Stimulated activated CD4-positive, alpha-beta T cell treated with anti-CD3 and anti-CD28 coated beads, TNF-alpha, amount 100 ng/mL, for 1 hour (primary cell): ENCODE measurements at regions not wholly inside any gene's neighbourhood (a gene's known extent, or its start where the extent isn't known, plus 50 kb on each side); places are given as distances from the start of the nearest gene placed in this dataset.

ENCODE experiments used
- DNase-seq, 3 donors: peaks; one replicate each; pipeline ENCODE4 v3.0.0-alpha.2; 2020; ENCODE audit warnings: low read depth in 3 of 3, low spot score in 1 of 3

DNA sequence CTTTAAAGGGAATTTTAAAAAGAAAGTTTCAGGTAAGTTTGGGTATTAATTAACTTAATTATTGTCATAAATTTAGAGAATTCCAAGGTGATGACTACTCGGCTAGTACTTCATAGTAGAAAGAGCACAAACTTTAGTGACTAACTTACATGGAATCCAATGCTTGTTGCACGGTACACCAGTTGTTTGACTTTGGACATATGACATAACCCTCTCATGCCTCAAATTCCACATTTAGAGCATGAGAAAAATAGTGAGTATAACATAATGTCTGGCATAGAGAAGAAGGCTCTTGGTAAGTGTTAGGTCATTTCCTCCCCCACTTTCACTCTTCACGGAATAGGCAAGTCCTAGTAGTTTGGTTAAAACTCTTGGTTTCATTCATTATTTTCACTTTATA lies 1249.4 kb upstream of the SLC10A2 start:
- no peak for DNase-seq

DNA sequence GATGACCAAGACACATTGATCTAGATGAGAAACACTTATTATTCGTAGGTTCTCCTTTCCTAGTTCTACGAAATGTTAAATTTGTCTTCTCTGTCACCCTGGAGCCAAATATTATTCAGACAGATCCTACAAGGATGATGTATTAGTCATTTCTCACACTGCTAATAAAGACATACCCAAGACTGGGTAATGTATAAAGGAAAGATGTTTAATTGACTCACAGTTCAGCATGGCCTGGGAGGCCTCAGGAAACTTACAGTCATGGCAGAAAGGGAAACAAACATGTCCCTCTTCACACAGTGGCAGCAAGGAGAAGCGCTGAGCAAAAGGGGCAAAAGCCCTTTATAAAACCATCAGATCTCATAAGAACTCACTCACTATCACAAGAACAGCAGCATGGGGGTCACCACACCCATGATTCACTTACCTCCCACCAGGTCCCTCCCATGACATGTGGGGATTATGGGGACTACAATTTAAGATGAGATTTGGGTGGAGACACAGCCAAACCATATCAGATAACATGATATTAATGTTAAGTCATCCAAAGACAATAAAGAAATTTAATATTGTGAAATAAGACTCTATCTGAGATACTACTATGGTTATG lies 1248.8 kb upstream of the SLC10A2 start:
- DNase-seq: no peak

DNA sequence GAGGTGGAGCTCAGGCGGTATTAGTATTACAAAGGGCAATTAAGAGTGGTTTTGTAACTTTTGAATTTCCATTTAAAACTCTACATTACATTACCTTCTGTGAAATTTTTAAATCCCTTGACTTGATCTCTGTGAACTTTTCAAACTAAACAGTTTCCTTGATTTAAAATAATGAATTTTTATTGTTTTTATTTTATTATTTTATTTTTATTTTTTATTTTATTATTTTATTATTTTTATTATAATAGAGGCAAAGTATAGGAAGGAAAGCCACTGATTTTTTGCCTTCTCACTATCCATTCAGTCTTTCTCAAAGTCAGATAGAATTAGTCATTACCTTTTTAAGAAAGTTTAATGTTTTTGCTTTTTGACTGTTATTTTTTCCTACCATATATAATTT lies 1248.1 kb upstream of the SLC10A2 start:
- DNase-seq: no peak

DNA sequence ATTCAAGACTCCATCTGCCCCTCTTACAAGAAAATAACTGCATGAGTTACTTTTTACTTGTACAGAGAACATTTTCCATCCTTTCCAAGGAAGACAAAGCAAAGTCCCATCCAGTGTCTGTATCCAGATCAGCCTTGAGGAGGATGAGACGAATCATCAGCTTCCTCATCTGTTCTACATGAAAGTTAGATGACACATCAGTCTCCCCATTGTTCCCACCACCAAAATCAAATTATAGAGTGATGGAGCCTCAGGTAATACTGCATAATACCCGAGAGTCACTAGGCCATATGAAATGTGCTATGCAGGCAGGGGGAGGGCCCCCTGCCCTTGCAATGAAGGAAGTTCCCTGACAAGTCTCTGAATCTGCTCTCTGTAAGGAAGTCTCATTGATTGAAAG lies 1244.6 kb upstream of the SLC10A2 start:
- DNase-seq: no peak

DNA sequence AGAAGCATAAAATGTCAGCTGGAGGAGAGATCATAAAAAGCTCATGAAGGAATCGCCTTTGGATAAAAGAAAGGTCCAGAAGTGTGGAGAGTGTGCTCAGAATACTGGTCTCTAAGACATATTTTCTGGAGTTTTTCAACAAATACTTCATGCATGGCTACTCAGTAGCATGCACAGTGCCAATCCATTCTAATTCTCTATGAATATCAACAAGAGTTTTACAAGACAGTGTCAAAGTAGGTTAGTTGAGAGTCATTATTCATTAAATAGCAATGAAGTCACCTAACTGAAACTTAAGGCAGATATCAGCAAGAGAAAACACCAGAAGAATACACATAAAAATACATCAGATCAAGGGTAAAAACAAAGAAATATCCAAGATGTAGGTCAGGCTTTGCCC lies 1243.2 kb upstream of the SLC10A2 start:
- DNase-seq: no peak

DNA sequence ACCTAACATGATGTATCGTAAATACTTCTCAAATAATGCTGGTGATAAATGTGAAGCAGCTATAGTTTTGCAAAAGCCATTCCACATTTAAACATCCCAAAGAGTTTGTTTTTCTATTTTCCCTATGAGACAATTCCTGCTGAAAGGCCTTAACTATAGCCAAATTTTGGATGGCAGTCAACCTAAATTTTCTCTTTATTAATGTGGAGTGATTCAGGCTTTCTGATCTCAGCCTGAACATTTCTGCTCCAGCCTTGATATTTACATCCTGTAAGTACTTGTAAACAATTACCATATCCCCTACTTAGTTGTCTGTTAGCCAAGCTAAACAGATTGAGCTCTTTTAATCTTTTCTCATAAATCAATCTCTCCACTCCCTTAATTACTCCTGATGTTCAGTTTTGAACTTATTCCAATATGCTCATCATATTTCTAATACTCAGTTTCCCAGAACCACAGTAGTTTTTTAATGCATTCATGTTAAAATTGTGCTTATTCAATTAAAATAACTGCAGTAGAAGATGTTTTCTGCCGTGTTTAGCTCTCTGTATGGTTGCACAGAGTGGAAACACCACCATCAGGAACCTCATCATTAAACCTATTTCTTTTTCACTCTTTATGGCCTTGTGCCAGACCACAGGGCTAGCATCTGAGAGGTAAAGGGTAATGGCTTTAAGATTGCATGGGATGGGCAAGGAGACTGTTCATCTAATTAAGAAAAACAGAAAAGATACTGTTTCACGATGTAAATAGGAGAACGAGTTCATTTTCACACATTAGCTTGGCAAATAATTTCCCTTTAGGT lies 1235.2 kb upstream of the SLC10A2 start:
- no peak for DNase-seq

DNA sequence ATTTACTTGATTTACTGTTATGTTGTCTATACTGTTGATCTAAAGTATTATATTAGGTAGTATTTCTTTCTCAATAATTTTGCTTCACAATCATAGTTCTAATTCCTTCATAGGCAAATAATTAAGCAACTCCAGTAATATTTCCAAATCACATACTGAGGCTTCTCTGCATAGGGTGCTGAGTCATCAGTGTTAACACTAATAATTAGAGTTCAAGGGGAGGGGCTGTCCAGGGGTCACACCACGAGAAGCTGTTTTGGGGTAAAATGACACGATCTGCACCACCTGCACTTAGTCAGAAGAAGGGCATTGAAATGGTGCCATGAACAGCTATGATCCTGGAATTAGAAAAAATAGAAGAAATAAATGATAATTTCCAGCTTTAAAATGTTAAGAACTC lies 1230.9 kb upstream of the SLC10A2 start:
- no peak for DNase-seq

DNA sequence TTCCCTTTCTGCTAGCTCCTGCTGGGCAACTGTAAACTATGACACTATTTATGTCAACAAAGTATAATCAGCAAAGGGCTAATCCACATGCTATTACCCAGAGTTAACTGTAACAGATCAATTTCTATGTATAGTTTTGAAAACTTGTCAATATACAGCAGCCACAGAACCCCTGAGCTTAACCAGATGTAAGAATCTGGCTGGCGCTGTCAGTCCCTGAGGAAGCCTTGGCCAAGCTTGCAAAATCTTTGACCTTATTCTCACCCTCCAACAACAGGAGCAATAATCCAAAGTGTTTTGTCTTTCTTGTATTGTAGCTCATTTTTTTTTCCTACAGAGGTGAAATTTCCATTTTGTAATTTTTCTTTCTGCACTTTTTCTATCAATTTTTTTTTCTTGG lies 1230.1 kb upstream of the SLC10A2 start:
- DNase-seq: no peak

DNA sequence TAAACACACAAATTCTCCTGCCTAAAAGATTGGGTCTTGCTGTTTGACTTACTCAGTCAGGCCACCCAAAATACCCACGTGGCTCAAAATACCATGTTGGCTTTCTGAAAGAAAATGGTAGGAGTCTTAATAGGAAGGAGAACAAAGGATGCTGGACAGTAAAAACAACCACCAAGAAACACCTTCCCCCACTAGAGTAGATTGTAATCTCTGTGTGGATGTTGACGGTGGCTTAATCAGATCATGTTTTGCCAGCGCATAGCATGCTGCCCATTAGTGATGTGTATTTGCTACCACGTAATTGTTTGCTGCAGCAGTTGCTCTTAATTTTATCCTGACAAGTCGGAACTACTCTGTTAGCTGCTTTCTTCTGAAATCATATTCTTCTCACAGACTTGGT lies 1229.3 kb upstream of the SLC10A2 start:
- no peak for DNase-seq

DNA sequence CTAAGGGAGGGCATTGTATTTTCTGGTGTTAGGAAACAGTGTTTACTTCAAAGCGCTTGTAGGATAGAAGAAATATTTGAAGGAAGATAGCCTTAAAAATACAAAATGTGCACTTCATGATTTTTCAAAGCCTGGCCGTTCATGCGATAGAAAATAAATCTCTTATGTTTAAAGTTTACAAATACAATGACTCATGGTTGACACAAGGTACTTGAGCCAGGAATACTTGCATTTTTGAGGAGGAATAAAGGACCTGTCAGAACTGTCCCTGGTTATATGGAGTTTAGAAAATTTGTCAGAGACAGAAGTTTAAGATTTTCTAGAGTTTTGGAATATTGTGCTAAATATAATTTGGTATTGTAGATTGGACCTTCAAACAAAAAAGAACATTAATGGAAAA lies 1223.2 kb upstream of the SLC10A2 start:
- DNase-seq: no peak

DNA sequence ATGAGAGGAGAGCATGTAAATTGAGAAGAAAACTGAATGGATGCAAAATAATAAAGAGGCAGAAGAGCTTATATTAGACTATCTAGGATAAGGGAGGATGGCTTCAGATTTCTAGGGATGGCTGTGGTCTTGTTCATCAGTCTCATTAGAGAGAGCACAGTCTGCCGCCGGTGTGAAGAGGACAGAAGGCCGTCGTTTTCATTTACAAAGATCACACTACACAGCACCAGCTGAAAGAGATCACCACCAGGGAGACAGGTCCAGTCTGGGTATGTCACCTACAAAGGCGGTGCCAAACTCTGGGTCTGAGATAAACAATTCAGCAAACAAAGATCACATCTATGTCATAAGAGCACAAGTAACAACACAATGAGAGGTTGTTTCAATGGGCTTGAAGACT lies 1222.3 kb upstream of the SLC10A2 start:
- no peak for DNase-seq

DNA sequence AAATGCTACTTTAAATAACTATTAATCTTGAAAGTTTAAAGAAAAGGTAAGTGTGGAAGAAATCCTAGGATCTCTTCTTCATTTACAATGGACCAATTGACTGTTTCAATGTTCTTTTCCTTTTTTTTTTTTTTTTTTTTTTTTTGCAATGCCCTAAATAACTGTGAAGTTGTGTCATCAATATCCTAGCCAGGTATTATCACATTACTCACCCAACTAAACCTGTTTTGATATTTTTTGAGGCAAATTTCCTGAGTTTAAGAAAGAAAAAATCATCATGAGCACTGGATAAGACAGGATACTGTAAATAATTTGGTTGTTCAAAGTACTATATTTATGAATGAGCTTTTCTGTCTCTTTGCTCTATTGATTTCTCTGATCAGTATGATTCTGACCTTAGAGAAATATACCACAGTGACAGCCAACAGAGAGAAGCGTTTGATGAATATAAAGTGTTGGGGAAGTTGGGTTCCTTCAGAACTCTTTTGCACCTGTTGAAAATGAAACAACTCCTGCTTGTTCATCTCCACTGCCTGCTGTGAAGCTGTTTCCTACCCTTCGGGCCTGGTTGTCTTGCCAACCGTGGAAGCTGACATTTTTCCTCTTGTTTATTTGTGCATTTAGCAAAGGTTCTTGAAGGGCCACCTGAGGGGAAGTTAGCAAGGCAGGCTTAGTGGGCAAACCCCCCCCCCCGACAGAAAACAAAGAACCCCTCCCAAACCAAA lies 1220.5 kb upstream of the SLC10A2 start:
- no peak for DNase-seq

DNA sequence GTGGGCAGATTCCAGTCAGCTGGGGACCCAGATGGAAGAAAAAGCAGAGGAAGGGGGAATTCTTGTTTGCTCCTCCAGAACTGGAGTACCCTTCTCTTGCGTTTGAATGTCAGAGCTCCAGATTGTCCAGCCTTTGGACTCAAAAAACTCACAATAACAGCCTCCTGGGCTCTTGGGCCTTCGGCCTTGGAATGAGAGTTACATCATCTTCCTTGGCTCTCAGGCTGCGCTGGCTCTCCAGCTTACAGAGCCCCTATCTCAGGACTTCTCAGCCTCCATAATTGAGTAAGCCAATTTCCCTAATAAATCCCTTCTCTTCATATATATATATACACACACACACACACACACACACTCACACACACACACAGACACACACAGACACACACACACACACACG lies 1215.7 kb upstream of the SLC10A2 start:
- no peak for DNase-seq

DNA sequence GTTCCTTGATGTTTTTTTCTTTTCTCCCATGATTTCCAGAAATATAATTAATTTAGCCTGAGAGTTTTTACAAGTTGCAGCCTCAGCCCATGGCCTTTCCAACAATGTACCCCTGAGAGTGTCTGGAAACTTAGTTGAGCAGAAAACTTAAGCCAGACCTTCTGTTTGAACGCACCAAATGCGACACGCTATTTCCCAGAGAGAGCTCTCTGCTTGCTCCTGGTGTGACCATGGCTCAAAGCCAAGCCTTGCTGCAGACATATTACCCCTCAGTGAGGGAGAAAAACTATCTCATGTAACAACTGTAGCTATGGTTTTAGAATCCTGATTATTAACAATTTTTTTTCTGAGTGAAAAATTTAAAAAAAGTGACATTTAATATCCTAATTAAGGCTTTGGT lies 1204.5 kb upstream of the SLC10A2 start:
- DNase-seq: no peak

DNA sequence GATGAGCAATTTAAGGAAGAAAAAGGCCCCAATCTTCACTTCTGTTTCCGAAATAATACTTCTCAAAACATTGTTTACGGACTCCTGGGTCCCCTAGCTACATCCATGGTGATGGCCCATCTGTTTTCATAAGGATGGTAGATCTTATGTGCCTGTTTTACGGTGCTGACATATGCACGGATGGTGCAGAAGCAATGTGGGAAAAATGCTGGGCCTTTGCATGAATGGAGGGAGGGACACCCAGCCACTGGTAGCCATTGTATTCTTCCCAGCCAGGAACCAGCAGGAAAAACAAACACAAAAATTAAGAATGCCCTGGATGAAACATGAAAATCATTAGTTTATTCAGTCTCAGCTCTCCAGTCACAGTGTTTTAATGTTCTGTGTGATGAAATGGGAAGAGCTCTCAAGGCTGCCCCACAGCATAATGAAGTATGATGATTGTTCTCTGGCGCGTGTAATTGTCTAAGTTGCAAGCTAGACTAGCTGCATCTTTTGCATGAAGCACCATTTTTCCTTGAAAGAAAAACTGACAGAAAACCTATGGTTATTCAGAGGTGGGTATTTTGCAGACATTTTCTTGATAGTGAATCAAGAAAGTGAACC lies 1201.1 kb upstream of the SLC10A2 start:
- DNase-seq: no peak

DNA sequence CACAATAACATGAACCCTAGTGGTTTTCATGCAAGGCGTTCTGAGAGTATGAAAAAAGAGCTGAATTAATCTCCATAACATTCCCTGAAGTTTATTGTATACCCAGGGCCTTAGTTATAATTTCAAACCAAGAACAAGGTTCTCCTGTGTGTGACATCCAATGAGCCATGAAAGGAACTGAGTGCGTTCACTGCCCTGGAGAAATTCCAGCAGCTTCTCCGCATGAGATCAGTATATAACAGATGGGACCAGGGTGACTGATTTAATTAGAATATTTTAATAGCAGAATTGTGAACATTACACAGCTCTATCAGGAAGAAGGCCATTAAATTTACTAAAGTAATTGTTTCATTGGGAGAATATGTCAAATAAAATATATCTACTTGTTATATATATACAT lies 1190.5 kb upstream of the SLC10A2 start:
- no peak for DNase-seq

DNA sequence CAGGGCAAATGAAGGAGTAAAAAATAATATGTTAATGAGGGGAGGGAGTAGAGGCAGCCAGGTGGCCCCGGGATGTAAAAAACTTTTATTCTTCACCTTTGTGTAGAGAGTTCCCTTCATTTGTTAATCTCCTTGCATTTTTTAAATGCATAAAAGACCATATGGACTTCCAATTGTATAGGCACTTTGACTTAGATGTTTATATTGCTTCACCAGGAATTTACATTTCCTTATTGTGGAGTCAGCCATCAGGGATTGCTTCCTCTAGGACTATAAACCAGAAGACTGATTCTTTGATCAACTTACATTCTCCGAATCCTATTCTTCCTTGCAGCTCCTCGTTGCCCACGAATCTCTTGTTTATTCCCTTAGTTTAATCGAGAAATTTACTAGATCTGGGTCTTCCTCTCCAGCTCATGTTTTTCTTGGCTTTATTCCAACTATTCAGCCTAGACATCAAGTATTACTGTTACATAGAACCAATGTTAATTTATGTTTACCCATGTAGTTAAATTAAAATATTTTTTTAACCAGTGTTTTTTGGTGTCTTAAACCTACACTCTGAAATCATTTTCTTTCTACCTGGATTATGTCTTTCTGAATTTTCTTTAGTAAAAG lies 1187.0 kb upstream of the SLC10A2 start:
- DNase-seq: no peak

DNA sequence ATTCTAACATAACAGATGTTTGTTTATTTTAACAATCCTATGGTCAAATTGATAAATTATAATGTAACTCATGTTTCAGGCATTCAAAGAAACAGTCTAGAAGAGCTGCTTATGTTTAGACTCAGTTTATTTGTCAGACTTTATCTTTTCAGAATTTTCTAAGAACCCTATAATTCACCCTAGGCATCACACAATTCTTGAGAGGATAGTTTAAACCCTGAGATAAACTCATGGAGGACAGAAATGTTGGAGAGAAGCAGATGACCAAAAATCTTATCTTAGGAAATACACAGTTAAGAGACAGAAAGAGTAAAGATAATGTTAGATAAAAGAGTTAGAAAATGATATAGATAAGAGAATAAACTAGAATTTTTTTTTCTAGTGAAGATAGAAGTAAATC lies 1185.7 kb upstream of the SLC10A2 start:
- DNase-seq: no peak

DNA sequence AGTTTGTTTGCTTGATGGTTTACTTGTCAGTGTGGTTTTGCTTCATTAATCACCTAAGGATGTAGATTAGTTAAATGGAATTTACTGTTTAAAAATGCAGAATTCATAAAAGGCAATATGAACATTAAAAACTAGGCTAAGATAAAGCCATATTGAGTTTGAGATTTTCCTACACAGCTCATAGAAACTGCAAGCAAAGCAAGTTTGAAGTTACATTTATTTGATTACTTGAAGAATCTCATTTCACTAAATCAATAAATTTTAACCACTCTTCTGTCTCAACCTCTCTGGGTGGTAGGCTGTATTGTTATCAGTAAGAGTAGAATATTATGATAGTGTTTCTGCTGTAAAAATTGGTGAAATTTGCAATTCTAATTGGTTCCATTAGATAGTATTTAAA lies 1180.7 kb upstream of the SLC10A2 start:
- no peak for DNase-seq

DNA sequence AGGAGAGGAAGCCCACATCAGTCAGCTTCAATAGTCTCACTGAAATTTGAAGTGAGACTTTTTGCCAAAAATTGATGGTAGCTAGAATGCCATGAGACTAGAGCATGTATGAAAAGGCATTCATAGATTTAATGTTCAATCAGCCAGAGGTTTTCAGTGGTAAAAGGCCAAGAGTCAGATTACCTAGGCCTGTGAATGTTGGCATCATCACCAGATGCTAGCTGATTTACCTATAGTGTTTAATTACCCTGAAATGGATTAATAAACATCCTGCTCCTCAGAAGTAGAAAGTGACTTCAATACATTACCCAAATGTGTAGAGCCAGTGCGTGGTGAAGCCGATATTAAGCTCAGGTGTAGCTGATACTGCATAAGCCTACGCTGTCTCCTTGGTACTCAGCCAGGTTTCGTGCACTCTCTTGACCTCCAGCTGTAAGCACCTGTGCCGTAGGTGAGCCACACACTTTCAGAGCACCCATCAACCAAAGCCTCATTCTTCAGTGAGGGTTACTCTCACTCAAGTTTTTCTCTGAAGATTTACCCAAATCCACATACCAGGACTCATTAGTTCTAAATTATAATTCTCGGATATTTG lies 1140.3 kb upstream of the SLC10A2 start:
- DNase-seq: no peak

DNA sequence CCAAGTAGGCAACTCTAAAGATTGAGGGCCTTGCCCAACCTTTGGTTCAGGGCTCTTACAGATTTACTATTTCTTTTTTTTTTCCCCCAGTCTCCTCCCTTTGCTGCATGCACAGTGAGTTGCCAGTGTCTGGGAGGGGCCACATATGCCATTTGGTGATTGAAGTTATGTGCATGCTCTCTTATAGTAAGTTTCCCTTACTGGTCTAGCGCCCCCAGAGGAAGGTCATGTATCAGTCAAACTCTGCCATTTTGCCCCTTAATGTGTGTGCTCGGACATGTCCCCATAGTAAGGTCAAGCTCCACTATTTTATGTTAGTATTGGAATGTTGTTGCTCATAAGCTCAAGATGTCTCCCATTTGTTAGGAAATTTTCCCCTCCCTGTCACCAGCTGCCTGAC lies 1138.0 kb upstream of the SLC10A2 start:
- no peak for DNase-seq
